Nephron (organoid): ENCODE measurements at regions not wholly inside any gene's neighbourhood (a gene's known extent, or its start where the extent isn't known, plus 50 kb on each side); places are given as distances from the start of the nearest gene placed in this dataset.

Experiments used
- H3K27ac Mint-ChIP-seq, 3 experiments: 2 replicates each; pipeline ENCODE4 v1.8.0; 2020; ENCODE audit warnings: mixed read lengths in 3 of 3, mild to moderate bottlenecking in 2 of 3, moderate library complexity in 1 of 3
- H3K27me3 Mint-ChIP-seq: 2 replicates; pipeline ENCODE4 v1.8.0; 2021; ENCODE audit warnings: low read depth, mild to moderate bottlenecking, moderate library complexity, mixed read lengths
- H3K36me3 Mint-ChIP-seq: 2 replicates; pipeline ENCODE4 v1.8.0; 2020; ENCODE audit warnings: low read depth, mixed read lengths
- H3K4me1 Mint-ChIP-seq: 2 replicates; pipeline ENCODE4 v1.8.0; 2020; ENCODE audit warnings: mixed read lengths
- H3K4me3 Mint-ChIP-seq, 3 experiments: 2 replicates each; pipeline ENCODE4 v1.8.0; 2020; ENCODE audit warnings: mild to moderate bottlenecking in 3 of 3, mixed read lengths in 3 of 3, moderate library complexity in 2 of 3
- H3K9me3 Mint-ChIP-seq: 2 replicates; pipeline ENCODE4 v1.8.0; 2020; ENCODE audit warnings: mixed read lengths
- TF ChIP-seq, protein P1 (sequence below), 3 experiments: fragments of 200-600 bp; sonication (generic); IDR thresholded peaks; one replicate each; pipeline ENCODE4 v1.5.0; 2021; ENCODE audit warnings: antibody characterized with exemption in 3 of 3; ENCODE audit not compliant: unreplicated experiment in 3 of 3

GRCh38 chr7:115354925-115355324 is 433.0 kb downstream of the MDFIC start:
- no peaks in the 10 kb centered on the region for H3K4me1 Mint-ChIP-seq
- TF ChIP-seq, protein P1, sequence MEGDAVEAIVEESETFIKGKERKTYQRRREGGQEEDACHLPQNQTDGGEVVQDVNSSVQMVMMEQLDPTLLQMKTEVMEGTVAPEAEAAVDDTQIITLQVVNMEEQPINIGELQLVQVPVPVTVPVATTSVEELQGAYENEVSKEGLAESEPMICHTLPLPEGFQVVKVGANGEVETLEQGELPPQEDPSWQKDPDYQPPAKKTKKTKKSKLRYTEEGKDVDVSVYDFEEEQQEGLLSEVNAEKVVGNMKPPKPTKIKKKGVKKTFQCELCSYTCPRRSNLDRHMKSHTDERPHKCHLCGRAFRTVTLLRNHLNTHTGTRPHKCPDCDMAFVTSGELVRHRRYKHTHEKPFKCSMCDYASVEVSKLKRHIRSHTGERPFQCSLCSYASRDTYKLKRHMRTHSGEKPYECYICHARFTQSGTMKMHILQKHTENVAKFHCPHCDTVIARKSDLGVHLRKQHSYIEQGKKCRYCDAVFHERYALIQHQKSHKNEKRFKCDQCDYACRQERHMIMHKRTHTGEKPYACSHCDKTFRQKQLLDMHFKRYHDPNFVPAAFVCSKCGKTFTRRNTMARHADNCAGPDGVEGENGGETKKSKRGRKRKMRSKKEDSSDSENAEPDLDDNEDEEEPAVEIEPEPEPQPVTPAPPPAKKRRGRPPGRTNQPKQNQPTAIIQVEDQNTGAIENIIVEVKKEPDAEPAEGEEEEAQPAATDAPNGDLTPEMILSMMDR (IDR thresholded peaks at IDR 0.05; ENCODE audit: unreplicated experiment in 3 of 3) = no peak
- no peak overlapping the region for H3K4me3 Mint-ChIP-seq

GRCh38 chr7:115352375-115352774 is 430.5 kb downstream of the MDFIC start:
- no peak overlapping the region for H3K4me3 Mint-ChIP-seq
- H3K27me3 Mint-ChIP-seq = no peaks in the 10 kb centered on the region
- TF ChIP-seq, protein P1 (IDR thresholded peaks at IDR 0.05; ENCODE audit: unreplicated experiment in 3 of 3) = no peak
- H3K9me3 Mint-ChIP-seq = no peaks in the 10 kb centered on the region
- H3K36me3 Mint-ChIP-seq = no peaks in the 10 kb centered on the region
- no peaks in the 10 kb centered on the region for H3K4me1 Mint-ChIP-seq
- H3K27ac Mint-ChIP-seq = no peak overlapping the region

More at GRCh38 chr7:115354925-115355324, 433.0 kb downstream of the MDFIC start:
- Mint-ChIP-seq H3K9me3 (no peaks in the 10 kb centered on the region), H3K27me3 (no peaks in the 10 kb centered on the region), H3K36me3 (no peaks in the 10 kb centered on the region), H3K27ac (no peak overlapping the region)

GRCh38 chr7:115350764-115351163 is 428.9 kb downstream of the MDFIC start:
- Mint-ChIP-seq H3K9me3 (no peaks in the 10 kb centered on the region), H3K27ac (no peak overlapping the region), H3K4me1 (no peaks in the 10 kb centered on the region), H3K36me3 (no peaks in the 10 kb centered on the region), H3K4me3 (no peak overlapping the region), H3K27me3 (no peaks in the 10 kb centered on the region)
- TF ChIP-seq, protein P1 (IDR thresholded peaks at IDR 0.05; ENCODE audit: unreplicated experiment in 3 of 3) = no peak

DNA sequence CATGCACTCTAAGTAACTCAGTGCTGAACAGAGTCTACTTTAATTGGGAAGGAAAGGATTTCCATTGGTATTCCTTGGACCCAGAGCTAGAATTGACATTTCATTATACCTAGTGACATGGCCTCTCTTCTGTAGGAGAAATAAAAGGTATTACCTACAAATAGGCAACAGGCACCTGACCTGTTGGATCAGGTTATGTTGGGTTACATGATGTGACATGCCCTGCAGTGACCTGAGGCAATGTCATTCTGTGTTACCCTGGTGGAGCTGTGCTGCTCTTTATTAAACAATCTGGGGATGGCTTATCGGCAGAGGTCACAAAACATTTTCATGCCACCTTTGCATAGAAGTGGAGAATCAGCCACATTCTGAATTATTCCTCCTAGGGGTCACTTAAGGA is 427.7 kb downstream of the MDFIC start:
- Mint-ChIP-seq H3K36me3 (no peaks in the 10 kb centered on the region), H3K27me3 (no peaks in the 10 kb centered on the region), H3K9me3 (no peaks in the 10 kb centered on the region), H3K4me3 (no peak overlapping the region), H3K4me1 (no peaks in the 10 kb centered on the region), H3K27ac (no peak overlapping the region)
- TF ChIP-seq, protein P1 (IDR thresholded peaks at IDR 0.05; ENCODE audit: unreplicated experiment in 3 of 3) = no peak

DNA sequence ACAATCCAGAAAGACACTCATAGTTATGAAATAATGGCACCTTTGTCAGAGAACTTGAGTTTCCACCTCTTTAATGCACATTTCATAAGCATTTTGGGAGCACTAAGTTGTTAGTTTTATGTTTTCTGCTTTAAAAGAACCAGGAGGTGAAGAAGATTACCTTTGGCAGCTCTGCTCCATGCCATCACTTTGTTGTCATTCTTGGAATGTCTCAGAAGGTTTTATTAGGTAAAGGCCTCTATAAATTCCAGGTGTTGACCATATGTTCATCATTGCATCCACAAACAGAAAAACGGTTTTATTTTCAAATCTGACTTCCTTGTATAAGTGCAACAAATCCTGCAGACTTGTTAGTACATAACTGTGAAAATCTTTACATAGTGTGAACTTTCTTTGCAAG is 424.8 kb downstream of the MDFIC start:
- H3K36me3 Mint-ChIP-seq = no peaks in the 10 kb centered on the region
- no peak overlapping the region for H3K4me3 Mint-ChIP-seq
- H3K4me1 Mint-ChIP-seq = no peaks in the 10 kb centered on the region
- TF ChIP-seq, protein P1 (IDR thresholded peaks at IDR 0.05; ENCODE audit: unreplicated experiment in 3 of 3) = no peak
- H3K27me3 Mint-ChIP-seq = no peaks in the 10 kb centered on the region
- H3K9me3 Mint-ChIP-seq = no peaks in the 10 kb centered on the region
- H3K27ac Mint-ChIP-seq = no peak overlapping the region

GRCh38 chr7:115340828-115341227 is 418.9 kb downstream of the MDFIC start:
- TF ChIP-seq, protein P1 (IDR thresholded peaks at IDR 0.05; ENCODE audit: unreplicated experiment in 3 of 3) = no peak
- Mint-ChIP-seq H3K4me1 (no peaks in the 10 kb centered on the region), H3K27ac (no peak overlapping the region), H3K36me3 (no peaks in the 10 kb centered on the region), H3K9me3 (no peaks in the 10 kb centered on the region), H3K27me3 (no peaks in the 10 kb centered on the region), H3K4me3 (no peak overlapping the region)
